KG1 (cell line): ENCODE measurements at regions not wholly inside any gene's neighbourhood (a gene's known extent, or its start where the extent isn't known, plus 50 kb on each side); places are given as distances from the start of the nearest gene placed in this dataset.

Experiments
- DNase-seq: peaks from one replicate; lab custom pipeline; 2025; lab: John Stamatoyannopoulos, UW

DNA sequence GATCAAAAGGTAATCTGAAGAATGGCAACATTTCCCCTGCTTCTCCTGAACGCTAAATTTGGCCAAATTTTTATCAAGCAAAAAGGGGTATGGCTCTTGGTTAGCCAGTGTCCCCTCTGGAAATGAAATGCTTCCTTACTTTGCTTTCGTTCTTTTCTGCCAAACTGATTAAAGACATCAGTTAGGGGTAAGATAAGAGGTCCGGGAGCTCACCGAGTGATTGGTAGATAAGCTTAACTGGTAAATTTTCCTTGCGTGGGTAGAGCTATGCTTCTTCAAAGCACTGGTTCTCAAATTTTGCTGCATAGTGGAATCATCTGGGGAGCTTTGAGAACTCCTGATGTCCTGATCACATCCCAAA, 62.7 kb upstream of the MAPRE2 start:
- DNase-seq = no peak

- DNase-seq = peak; percentile 59
Observed at GRCh38 chr18:34978953-34979608, 62.1 kb upstream of the MAPRE2 start.

DNA sequence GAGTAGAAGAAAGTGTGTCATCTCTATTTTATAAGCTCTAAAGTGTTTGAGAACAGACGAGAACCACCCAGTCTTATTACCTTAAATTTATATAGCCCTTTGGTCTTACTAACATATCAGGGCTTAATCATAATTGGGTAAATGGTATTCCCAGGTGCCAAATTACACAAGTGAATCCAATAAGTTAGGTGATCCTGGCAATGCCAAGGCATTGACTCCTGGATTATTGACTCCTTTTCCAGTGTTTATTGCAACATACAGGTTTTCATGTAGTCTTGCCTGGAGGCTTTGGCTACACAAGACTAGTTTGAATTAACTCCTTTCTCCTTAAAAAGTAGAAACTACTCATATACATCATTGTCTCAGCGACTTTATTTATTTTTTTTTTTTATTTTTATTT, 59.7 kb upstream of the MAPRE2 start:
- no peak for DNase-seq

GRCh38 chr18:34985963-34986362, 55.2 kb upstream of the MAPRE2 start:
- DNase-seq = no peak

- DNase-seq = no peak
Observed at GRCh38 chr18:34990597-34990996, 50.6 kb upstream of the MAPRE2 start.

DNA sequence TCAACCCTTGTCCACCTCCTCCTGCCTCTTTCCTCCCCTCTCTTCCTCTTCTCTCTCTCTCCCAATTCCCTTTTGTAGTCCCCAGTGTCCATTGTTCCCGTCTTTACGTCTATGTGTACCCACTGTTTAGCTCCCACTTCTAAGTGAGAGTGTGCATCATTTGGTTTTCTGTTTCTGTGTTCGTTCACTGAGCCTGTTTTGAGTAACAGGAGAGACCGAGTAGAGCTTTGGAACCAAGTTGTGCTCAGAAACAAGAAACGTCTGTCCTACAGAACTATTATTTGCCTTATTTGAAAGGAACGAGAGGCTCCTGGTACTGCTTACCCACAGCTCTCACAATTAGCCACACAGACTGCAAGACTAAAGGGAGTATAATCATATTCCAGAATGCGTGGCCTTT, 50.1 kb upstream of the MAPRE2 start:
- no peak for DNase-seq
